Activated CD4-positive, alpha-beta T cell treated with anti-CD3 and anti-CD28 coated beads, Interleukin-2, amount 10 ng/mL, durations not matched to agents 24 days and 14 days (primary cell): ENCODE measurements at regions not wholly inside any gene's neighbourhood (a gene's known extent, or its start where the extent isn't known, plus 50 kb on each side); places are given as distances from the start of the nearest gene placed in this dataset.

Source experiments
- DNase-seq: peaks from one replicate; pipeline ENCODE4 v3.0.0; 2022
- H3K27ac Mint-ChIP-seq: one replicate; pipeline ENCODE4 v1.8.0; 2022; ENCODE audit warnings: mild to moderate bottlenecking, mixed read lengths
- H3K27me3 Mint-ChIP-seq: one replicate; pipeline ENCODE4 v1.8.0; 2022; ENCODE audit warnings: mixed read lengths
- H3K36me3 Mint-ChIP-seq: one replicate; pipeline ENCODE4 v1.8.0; 2022; ENCODE audit warnings: low read depth, mild to moderate bottlenecking, mixed read lengths
- H3K4me1 Mint-ChIP-seq: one replicate; pipeline ENCODE4 v1.8.0; 2021; ENCODE audit warnings: mixed read lengths
- H3K4me3 Mint-ChIP-seq: one replicate; pipeline ENCODE4 v1.8.0; 2022; ENCODE audit warnings: mild to moderate bottlenecking, moderate library complexity, mixed read lengths
- H3K9me3 Mint-ChIP-seq: one replicate; pipeline ENCODE4 v1.8.0; 2021; ENCODE audit warnings: mixed read lengths
- intact Hi-C: fragments of 100-400 bp; cut with micrococcal nuclease; formaldehyde crosslinking; loops from one replicate; pipeline ENCODE4 v1.15.1; 2023

DNA sequence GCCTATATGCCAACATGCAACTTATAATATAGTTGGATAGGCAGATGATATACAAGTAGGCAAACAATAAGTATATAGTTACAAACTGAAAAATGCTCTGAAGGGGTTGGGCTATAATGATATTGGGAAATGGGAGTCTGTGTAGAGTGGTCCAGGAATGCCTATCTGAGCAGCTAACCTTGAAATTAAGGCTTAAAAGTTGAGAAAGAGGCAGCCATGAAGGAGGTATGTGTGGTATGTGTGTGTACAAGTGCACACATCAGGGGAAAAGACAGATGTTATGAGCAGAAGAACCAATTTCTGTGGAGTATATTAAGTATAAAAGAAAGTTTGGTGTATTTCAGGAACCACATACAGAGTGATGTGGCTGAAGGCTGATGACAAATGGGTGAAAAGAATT, 154.9 kb upstream of the PAPPA start:
- H3K36me3 Mint-ChIP-seq = no peaks in the 10 kb centered on the region
- no peaks in the 10 kb centered on the region for H3K27me3 Mint-ChIP-seq
- intact Hi-C loops = no loop called here
- DNase-seq = no peak
- no peaks in the 10 kb centered on the region for H3K4me1 Mint-ChIP-seq
- H3K9me3 Mint-ChIP-seq = no peaks in the 10 kb centered on the region
- H3K4me3 Mint-ChIP-seq = no peak overlapping the region
- H3K27ac Mint-ChIP-seq = no peak overlapping the region

DNA sequence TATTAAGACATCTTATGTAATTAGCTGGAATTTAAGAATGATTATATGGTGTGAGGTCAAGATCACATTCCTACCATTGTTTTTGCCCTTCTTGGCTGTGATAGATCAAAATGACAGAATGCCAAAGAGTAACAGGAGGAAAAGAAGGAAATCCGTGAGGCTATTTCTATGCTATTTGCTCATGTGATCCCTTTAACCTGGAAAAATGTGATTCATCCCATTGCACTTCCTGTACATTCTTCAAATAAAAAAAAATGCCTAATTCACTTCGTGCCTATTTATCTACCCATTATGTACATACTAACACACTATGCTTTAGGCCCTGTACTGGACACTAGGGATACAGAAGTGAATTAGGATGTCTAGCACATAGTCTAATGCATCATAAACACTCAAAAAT, 154.1 kb upstream of the PAPPA start:
- no peaks in the 10 kb centered on the region for H3K9me3 Mint-ChIP-seq
- no peak overlapping the region for H3K4me3 Mint-ChIP-seq
- H3K36me3 Mint-ChIP-seq = no peaks in the 10 kb centered on the region
- intact Hi-C loops = no loop called here
- no peak overlapping the region for H3K27ac Mint-ChIP-seq
- H3K4me1 Mint-ChIP-seq = no peaks in the 10 kb centered on the region
- DNase-seq = no peak
- H3K27me3 Mint-ChIP-seq = no peaks in the 10 kb centered on the region

DNA sequence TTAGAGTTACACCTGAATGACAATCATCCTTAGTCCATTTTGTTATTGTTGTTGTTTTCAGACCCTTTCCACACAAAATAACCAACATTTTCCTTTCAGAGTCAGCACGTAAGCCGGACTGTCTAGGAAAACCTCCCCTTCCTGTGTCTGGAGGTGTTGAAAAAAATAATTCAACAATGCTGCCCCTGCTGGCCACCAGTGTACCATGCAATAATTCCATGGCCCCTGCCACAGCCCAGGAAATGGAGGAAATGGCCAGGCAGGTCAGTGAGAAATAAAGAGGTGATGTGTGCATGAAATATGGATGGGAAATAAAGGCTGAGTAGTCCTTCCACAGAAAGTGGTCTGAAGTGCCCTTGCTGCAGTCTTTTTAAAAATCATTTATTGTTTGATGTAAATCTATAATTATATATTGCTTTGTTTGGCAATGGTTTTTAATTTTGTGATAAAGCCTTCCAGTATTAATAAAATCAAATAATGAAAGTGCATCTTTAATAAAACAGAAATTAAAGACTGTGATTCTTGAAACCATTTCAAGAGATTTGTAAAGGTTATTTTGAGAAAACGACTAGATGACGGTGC, 152.8 kb upstream of the PAPPA start:
- Mint-ChIP-seq H3K4me3 (no peak overlapping the region), H3K4me1 (no peaks in the 10 kb centered on the region), H3K27ac (no peak overlapping the region), H3K9me3 (no peaks in the 10 kb centered on the region), H3K36me3 (no peaks in the 10 kb centered on the region), H3K27me3 (no peaks in the 10 kb centered on the region)
- intact Hi-C loops = no loop called here
- DNase-seq = no peak

GRCh38 chr9:116002181-116002580, 151.4 kb upstream of the PAPPA start:
- no peak for DNase-seq
- Mint-ChIP-seq H3K4me1 (no peaks in the 10 kb centered on the region), H3K27me3 (no peaks in the 10 kb centered on the region), H3K27ac (no peak overlapping the region), H3K36me3 (no peaks in the 10 kb centered on the region), H3K9me3 (no peaks in the 10 kb centered on the region), H3K4me3 (no peak overlapping the region)
- intact Hi-C loops = no loop called here

- Mint-ChIP-seq H3K9me3 (no peaks in the 10 kb centered on the region), H3K27me3 (no peaks in the 10 kb centered on the region), H3K4me1 (no peaks in the 10 kb centered on the region), H3K36me3 (no peaks in the 10 kb centered on the region), H3K27ac (no peak overlapping the region), H3K4me3 (no peak overlapping the region)
- intact Hi-C loops = no loop called here
- DNase-seq = no peak
Measured at GRCh38 chr9:116002624-116003023, 151.0 kb upstream of the PAPPA start.

DNA sequence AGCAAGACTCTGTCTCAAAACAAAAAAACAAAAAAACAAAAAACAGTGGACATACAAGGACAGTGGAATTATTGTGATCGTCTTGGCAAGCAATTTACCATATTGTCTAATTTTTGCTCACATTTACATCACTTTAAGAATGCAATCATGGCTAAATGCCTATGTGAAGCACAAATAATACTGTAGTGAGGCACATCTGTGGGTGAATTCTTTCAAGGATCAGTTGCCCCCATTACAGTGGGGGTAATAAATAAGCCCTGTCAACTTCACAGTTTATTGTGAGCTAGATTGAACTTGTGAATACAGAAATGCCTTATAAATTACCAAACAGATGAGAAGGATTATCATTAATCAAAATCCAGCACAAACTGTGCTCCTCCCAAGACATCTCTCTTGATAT, 150.2 kb upstream of the PAPPA start:
- no peaks in the 10 kb centered on the region for H3K9me3 Mint-ChIP-seq
- DNase-seq = no peak
- intact Hi-C loops = no loop called here
- no peaks in the 10 kb centered on the region for H3K4me1 Mint-ChIP-seq
- no peaks in the 10 kb centered on the region for H3K27me3 Mint-ChIP-seq
- H3K36me3 Mint-ChIP-seq = no peaks in the 10 kb centered on the region
- no peak overlapping the region for H3K4me3 Mint-ChIP-seq
- H3K27ac Mint-ChIP-seq = no peak overlapping the region

GRCh38 chr9:116005205-116005604, 148.4 kb upstream of the PAPPA start:
- H3K36me3 Mint-ChIP-seq = no peaks in the 10 kb centered on the region
- H3K4me1 Mint-ChIP-seq = no peaks in the 10 kb centered on the region
- no peaks in the 10 kb centered on the region for H3K9me3 Mint-ChIP-seq
- H3K27ac Mint-ChIP-seq = no peak overlapping the region
- intact Hi-C loops = no loop called here
- no peaks in the 10 kb centered on the region for H3K27me3 Mint-ChIP-seq
- no peak for DNase-seq
- H3K4me3 Mint-ChIP-seq = no peak overlapping the region

GRCh38 chr9:116007824-116008223, 145.8 kb upstream of the PAPPA start:
- DNase-seq = no peak
- Mint-ChIP-seq H3K36me3 (no peaks in the 10 kb centered on the region), H3K27me3 (no peaks in the 10 kb centered on the region), H3K4me3 (no peak overlapping the region), H3K4me1 (no peaks in the 10 kb centered on the region), H3K27ac (no peak overlapping the region), H3K9me3 (no peaks in the 10 kb centered on the region)
- intact Hi-C loops = no loop called here

DNA sequence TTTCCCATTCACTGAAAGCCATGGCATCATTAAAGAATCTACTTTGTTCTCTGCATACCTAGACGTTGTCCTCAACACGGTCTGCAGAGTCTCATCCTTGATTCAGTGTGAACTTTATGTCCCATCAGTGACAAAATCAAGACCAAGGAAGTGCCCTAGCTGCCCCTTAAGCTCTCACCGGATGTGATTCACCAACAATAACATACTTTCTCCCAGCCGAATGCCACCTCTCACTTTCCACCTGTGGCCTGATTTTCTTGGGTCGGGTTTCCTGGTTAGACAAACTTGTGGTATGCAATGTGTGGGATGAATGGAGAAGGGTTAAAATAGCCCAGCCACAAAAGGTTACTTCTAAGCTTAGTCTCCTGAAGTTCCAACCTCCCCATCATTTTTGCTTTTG, 145.3 kb upstream of the PAPPA start:
- Mint-ChIP-seq H3K4me3 (no peak overlapping the region), H3K27me3 (no peaks in the 10 kb centered on the region), H3K9me3 (no peaks in the 10 kb centered on the region), H3K36me3 (no peaks in the 10 kb centered on the region), H3K27ac (no peak overlapping the region), H3K4me1 (no peaks in the 10 kb centered on the region)
- intact Hi-C loops = no loop called here
- DNase-seq = no peak

GRCh38 chr9:116009420-116009819, 144.2 kb upstream of the PAPPA start:
- intact Hi-C loops = no loop called here
- Mint-ChIP-seq H3K27me3 (no peaks in the 10 kb centered on the region), H3K4me3 (no peak overlapping the region), H3K9me3 (no peaks in the 10 kb centered on the region), H3K27ac (no peak overlapping the region), H3K4me1 (no peaks in the 10 kb centered on the region), H3K36me3 (no peaks in the 10 kb centered on the region)
- DNase-seq = no peak

- Mint-ChIP-seq H3K4me3 (no peak overlapping the region), H3K4me1 (no peaks in the 10 kb centered on the region), H3K27me3 (no peaks in the 10 kb centered on the region), H3K27ac (no peak overlapping the region), H3K36me3 (no peaks in the 10 kb centered on the region), H3K9me3 (no peaks in the 10 kb centered on the region)
- intact Hi-C loops = no loop called here
- DNase-seq = no peak
Measured at GRCh38 chr9:116015855-116016254, 137.7 kb upstream of the PAPPA start.

DNA sequence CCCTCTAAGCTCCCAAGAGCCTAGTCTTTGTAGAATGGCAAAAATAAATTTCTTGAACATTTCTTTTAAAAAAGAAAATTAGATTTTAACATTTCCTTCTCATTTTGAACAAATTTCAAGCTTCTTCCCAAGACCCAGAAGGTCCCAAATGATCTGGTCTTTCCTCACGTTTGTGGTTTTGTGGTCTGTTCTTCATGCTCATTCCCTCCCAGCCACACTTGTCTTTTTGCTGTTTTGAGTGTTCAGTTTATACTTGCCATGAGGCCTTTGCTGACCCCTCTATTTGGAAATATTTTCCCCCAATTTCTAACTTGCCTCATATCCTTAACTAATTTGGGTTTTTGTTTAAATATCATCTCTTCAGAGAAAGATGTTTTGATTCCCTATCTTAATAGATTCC, 133.4 kb upstream of the PAPPA start:
- DNase-seq = no peak
- no peak overlapping the region for H3K4me3 Mint-ChIP-seq
- H3K27me3 Mint-ChIP-seq = no peaks in the 10 kb centered on the region
- H3K9me3 Mint-ChIP-seq = no peaks in the 10 kb centered on the region
- H3K4me1 Mint-ChIP-seq = no peaks in the 10 kb centered on the region
- intact Hi-C loops = no loop called here
- no peaks in the 10 kb centered on the region for H3K36me3 Mint-ChIP-seq
- no peak overlapping the region for H3K27ac Mint-ChIP-seq

- H3K4me3 Mint-ChIP-seq = no peak overlapping the region
- no peak for DNase-seq
- intact Hi-C loops = no loop called here
- no peaks in the 10 kb centered on the region for H3K36me3 Mint-ChIP-seq
- no peak overlapping the region for H3K27ac Mint-ChIP-seq
- H3K9me3 Mint-ChIP-seq = no peaks in the 10 kb centered on the region
- H3K4me1 Mint-ChIP-seq = no peaks in the 10 kb centered on the region
- no peaks in the 10 kb centered on the region for H3K27me3 Mint-ChIP-seq
Measured at GRCh38 chr9:116020801-116021200, 132.8 kb upstream of the PAPPA start.

GRCh38 chr9:116027096-116027495, 126.5 kb upstream of the PAPPA start:
- H3K4me3 Mint-ChIP-seq = no peak overlapping the region
- H3K36me3 Mint-ChIP-seq = no peaks in the 10 kb centered on the region
- intact Hi-C loops = no loop called here
- DNase-seq = no peak
- no peaks in the 10 kb centered on the region for H3K9me3 Mint-ChIP-seq
- H3K27ac Mint-ChIP-seq = no peak overlapping the region
- no peaks in the 10 kb centered on the region for H3K27me3 Mint-ChIP-seq
- H3K4me1 Mint-ChIP-seq = no peaks in the 10 kb centered on the region

GRCh38 chr9:116027511-116027910, 126.1 kb upstream of the PAPPA start:
- intact Hi-C loops = no loop called here
- H3K27me3 Mint-ChIP-seq = no peaks in the 10 kb centered on the region
- no peaks in the 10 kb centered on the region for H3K4me1 Mint-ChIP-seq
- H3K36me3 Mint-ChIP-seq = no peaks in the 10 kb centered on the region
- no peaks in the 10 kb centered on the region for H3K9me3 Mint-ChIP-seq
- H3K27ac Mint-ChIP-seq = no peak overlapping the region
- DNase-seq = no peak
- no peak overlapping the region for H3K4me3 Mint-ChIP-seq
